Ishikawa (cell line): ENCODE measurements at regions not wholly inside any gene's neighbourhood (a gene's known extent, or its start where the extent isn't known, plus 50 kb on each side); places are given as distances from the start of the nearest gene placed in this dataset.

Experiments used
- CEBPB ChIP-seq: IDR thresholded peaks from 2 replicates; pipeline ENCODE4 v1.6.1; 2012
- CREB1 ChIP-seq: IDR thresholded peaks from 2 replicates; pipeline ENCODE4 v1.6.1; 2012; ENCODE audit warnings: low read depth
- EGR1 ChIP-seq: IDR thresholded peaks from 2 replicates; pipeline ENCODE4 v1.6.1; 2012
- EP300 ChIP-seq: IDR thresholded peaks from 2 replicates; pipeline ENCODE4 v1.6.1; 2012; ENCODE audit warnings: borderline replicate concordance
- FOXM1 ChIP-seq: IDR thresholded peaks from 2 replicates; pipeline ENCODE4 v1.6.1; 2012; ENCODE audit warnings: low read depth, borderline replicate concordance
- NFIC ChIP-seq: IDR thresholded peaks from 2 replicates; pipeline ENCODE4 v1.6.1; 2012
- RAD21 ChIP-seq: IDR thresholded peaks from 2 replicates; pipeline ENCODE4 v1.6.1; 2012; ENCODE audit warnings: low read depth
- TAF1 ChIP-seq: IDR thresholded peaks from 2 replicates; pipeline ENCODE4 v1.6.1; 2012; ENCODE audit warnings: low read depth, mild to moderate bottlenecking
- TCF12 ChIP-seq: IDR thresholded peaks from 2 replicates; pipeline ENCODE4 v1.6.1; 2012; ENCODE audit warnings: low read depth
- TEAD4 ChIP-seq: IDR thresholded peaks from 2 replicates; pipeline ENCODE4 v1.6.1; 2012
- YY1 ChIP-seq: IDR thresholded peaks from 2 replicates; pipeline ENCODE4 v1.6.1; 2012; ENCODE audit warnings: low read depth
- ZBTB7A ChIP-seq: IDR thresholded peaks from 2 replicates; pipeline ENCODE4 v1.6.1; 2012; ENCODE audit warnings: low read depth
- TF ChIP-seq, protein P1 (sequence below): IDR thresholded peaks from 2 replicates; pipeline ENCODE4 v1.6.1; 2012
- TF ChIP-seq, protein P2 (sequence below): IDR thresholded peaks from 2 replicates; pipeline ENCODE4 v1.6.1; 2012; ENCODE audit warnings: low read depth, mild to moderate bottlenecking
- TF ChIP-seq, protein P3 (sequence below): IDR thresholded peaks from 2 replicates; pipeline ENCODE4 v1.6.1; 2012

DNA sequence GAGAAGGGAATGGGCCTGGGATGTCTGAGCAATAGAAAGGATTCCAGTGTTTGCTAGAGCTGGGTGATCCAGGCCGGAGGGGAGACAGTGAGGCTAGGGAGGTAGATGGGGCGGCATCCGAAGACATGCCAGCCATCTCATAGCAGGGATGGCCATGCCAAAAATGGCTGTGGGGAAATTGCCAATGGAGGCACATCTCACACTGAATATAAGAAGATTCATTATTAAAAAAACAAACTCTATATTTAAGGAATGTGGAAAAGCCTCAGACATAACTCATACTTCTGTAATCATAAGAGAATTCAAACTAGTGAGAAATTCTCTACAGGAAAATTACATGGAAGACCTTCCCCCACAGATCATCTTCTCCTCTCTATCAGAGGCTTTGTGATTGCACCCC is 289.2 kb downstream of the FGF9 start:
- no peak for TF ChIP-seq FOXM1
- no peak for TF ChIP-seq EP300
- TF ChIP-seq, protein P1, sequence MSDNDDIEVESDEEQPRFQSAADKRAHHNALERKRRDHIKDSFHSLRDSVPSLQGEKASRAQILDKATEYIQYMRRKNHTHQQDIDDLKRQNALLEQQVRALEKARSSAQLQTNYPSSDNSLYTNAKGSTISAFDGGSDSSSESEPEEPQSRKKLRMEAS = no peak

DNA sequence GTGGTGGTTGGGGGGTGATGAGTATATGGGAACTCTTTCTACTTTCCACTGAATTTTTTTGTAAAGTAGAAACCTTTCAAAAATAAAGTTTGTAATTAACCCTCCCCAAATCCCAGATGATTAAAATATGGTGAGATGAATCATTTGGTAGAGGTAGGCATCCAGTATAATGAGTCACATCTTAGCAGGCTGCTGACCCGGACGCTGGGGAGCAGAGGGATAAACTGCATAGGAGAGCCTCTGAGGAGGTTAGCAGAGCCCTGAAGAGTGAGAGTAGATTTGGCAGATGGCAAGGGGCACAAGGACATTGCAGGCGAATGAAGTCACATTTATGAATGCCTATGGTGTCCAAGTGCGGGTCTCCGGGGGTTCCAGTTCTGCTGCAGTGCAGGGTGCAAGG is 293.8 kb downstream of the FGF9 start:
- TF ChIP-seq ZBTB7A (no peak), YY1 (no peak), TAF1 (no peak), EGR1 (no peak), EP300 (no peak), CEBPB (no peak), CREB1 (no peak), FOXM1 (no peak), RAD21 (no peak), NFIC (no peak), TCF12 (no peak), TEAD4 (no peak)
- TF ChIP-seq, protein P1 = no peak
- TF ChIP-seq, protein P2, sequence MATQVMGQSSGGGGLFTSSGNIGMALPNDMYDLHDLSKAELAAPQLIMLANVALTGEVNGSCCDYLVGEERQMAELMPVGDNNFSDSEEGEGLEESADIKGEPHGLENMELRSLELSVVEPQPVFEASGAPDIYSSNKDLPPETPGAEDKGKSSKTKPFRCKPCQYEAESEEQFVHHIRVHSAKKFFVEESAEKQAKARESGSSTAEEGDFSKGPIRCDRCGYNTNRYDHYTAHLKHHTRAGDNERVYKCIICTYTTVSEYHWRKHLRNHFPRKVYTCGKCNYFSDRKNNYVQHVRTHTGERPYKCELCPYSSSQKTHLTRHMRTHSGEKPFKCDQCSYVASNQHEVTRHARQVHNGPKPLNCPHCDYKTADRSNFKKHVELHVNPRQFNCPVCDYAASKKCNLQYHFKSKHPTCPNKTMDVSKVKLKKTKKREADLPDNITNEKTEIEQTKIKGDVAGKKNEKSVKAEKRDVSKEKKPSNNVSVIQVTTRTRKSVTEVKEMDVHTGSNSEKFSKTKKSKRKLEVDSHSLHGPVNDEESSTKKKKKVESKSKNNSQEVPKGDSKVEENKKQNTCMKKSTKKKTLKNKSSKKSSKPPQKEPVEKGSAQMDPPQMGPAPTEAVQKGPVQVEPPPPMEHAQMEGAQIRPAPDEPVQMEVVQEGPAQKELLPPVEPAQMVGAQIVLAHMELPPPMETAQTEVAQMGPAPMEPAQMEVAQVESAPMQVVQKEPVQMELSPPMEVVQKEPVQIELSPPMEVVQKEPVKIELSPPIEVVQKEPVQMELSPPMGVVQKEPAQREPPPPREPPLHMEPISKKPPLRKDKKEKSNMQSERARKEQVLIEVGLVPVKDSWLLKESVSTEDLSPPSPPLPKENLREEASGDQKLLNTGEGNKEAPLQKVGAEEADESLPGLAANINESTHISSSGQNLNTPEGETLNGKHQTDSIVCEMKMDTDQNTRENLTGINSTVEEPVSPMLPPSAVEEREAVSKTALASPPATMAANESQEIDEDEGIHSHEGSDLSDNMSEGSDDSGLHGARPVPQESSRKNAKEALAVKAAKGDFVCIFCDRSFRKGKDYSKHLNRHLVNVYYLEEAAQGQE = no peak
- TF ChIP-seq, protein P3, sequence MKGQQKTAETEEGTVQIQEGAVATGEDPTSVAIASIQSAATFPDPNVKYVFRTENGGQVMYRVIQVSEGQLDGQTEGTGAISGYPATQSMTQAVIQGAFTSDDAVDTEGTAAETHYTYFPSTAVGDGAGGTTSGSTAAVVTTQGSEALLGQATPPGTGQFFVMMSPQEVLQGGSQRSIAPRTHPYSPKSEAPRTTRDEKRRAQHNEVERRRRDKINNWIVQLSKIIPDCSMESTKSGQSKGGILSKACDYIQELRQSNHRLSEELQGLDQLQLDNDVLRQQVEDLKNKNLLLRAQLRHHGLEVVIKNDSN = no peak

DNA sequence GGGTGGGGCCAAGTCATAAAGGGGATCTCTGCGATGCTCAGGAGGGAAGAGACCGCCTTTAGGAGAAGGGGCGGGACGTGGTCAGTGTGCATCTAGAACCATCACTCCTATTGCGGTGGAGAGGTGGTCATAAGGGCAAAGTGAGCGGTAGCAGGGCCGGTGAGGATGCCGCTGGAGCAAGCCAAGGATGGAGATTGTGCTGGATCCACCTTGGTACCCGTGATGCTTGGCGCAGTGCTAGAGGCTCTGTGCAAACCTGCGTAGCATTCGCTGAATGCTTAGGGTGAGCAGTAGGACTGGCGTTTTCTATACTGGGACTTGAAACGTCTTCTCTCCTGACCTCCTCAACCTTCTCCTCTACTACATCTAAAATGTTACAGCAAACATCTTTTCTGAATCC is 294.2 kb downstream of the FGF9 start:
- TF ChIP-seq YY1 = no peak
- no peak for TF ChIP-seq CREB1
- TF ChIP-seq, protein P2 = no peak

DNA sequence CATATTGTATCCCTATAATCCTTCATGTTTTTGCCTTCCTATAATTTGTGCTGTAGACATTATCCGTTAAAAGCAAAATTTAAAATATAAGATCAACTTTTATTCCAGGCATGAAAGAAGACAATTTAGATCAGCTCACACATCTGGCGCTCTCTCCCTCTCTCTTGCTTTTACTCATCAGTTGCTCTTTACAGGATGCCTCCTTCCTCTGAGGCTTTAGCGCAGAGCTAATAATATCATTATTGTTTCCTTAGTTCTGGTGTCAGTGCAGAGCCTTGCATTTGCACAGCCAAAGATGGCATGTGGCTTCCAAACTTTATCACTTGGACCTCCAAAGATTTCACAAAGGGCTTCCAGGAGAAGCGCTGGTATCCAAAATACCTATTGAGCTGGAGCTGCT is 295.1 kb downstream of the FGF9 start:
- TF ChIP-seq FOXM1 (no peak), NFIC (no peak), YY1 (no peak), EP300 (no peak), ZBTB7A (no peak), TAF1 (no peak), TCF12 (no peak), CREB1 (no peak), EGR1 (no peak), CEBPB (no peak), RAD21 (no peak), TEAD4 (no peak)
- TF ChIP-seq, protein P1 = no peak
- TF ChIP-seq, protein P3 = no peak
- TF ChIP-seq, protein P2 = no peak

DNA sequence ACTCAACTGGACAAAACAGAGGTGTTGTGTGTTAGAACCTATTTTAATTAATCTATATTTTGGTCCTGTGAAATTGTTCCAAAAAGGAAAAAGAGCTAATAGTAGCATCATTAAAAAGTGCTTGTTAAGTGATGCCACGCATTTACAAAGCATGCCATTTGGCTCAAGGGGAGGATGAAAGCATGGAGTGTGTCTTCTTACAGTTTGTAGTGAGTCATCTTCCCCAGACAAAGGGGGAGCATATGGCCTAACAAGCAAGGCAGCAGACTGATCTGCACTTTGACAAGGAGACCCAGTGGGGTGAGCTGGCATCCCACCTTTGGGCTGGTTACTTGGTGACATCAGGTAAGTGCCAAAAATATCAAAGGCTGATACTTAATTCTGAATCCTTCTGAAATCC is 297.0 kb downstream of the FGF9 start:
- TF ChIP-seq, protein P3 = no peak
- TF ChIP-seq ZBTB7A = no peak
- TF ChIP-seq, protein P2 = no peak
- TF ChIP-seq TCF12 = no peak
- TF ChIP-seq TEAD4 = no peak
- TF ChIP-seq CREB1 = no peak
- no peak for TF ChIP-seq CEBPB
